Neural cell (in vitro differentiated cells): ENCODE measurements at regions not wholly inside any gene's neighbourhood (a gene's known extent, or its start where the extent isn't known, plus 50 kb on each side); places are given as distances from the start of the nearest gene placed in this dataset.

Experiments
- CTCF ChIP-seq: fragments of 450-650 bp; IDR thresholded peaks from 2 replicates; pipeline ENCODE4 v1.5.1; 2014; ENCODE audit warnings: antibody characterized with exemption, mild to moderate bottlenecking, moderate library complexity; ENCODE audit not compliant: poor library complexity, severe bottlenecking
- EP300 ChIP-seq: fragments of 450-650 bp; conservative IDR thresholded peaks from 2 replicates; pipeline ENCODE4 v1.6.1; 2014; ENCODE audit warnings: antibody characterized with exemption, mild to moderate bottlenecking, moderate library complexity; ENCODE audit not compliant: poor library complexity, severe bottlenecking
- EZH2 ChIP-seq: fragments of 200-600, 300-800 bp; shearing (Covaris generic), sonication (generic); IDR thresholded peaks from 2 replicates; pipeline ENCODE4 v1.6.1; 2014; ENCODE audit warnings: antibody characterized with exemption, low read length, borderline replicate concordance, mild to moderate bottlenecking; ENCODE audit not compliant: insufficient read depth, poor library complexity, severe bottlenecking
- MXI1 ChIP-seq: fragments of 450-650 bp; conservative IDR thresholded peaks from 2 replicates; pipeline ENCODE4 v1.6.1; 2014; ENCODE audit warnings: antibody characterized with exemption, mild to moderate bottlenecking; ENCODE audit not compliant: poor library complexity, severe bottlenecking
- POLR2AphosphoS5 ChIP-seq: IDR thresholded peaks from 2 replicates; pipeline ENCODE4 v1.6.1; 2012
- RAD21 ChIP-seq: fragments of 450-650 bp; conservative IDR thresholded peaks from 2 replicates; pipeline ENCODE4 v1.6.1; 2014; ENCODE audit warnings: antibody characterized with exemption, mild to moderate bottlenecking, moderate library complexity
- REST ChIP-seq: IDR thresholded peaks from 2 replicates; pipeline ENCODE4 v1.6.1; 2012; ENCODE audit warnings: borderline replicate concordance
- SMC3 ChIP-seq: fragments of 450-650 bp; conservative IDR thresholded peaks from 2 replicates; pipeline ENCODE4 v1.6.1; 2014; ENCODE audit warnings: antibody characterized with exemption, mild to moderate bottlenecking, moderate library complexity; ENCODE audit not compliant: poor library complexity
- TAF1 ChIP-seq: IDR thresholded peaks from 2 replicates; pipeline ENCODE4 v1.6.1; 2012; ENCODE audit warnings: low read depth

GRCh38 chr10:8767591-8767990 lies 713.1 kb downstream of the GATA3 start:
- TF ChIP-seq REST: no peak
- TF ChIP-seq CTCF: no peak
- no peak for TF ChIP-seq EZH2
- TF ChIP-seq TAF1: no peak
- TF ChIP-seq POLR2AphosphoS5: no peak
- TF ChIP-seq RAD21: no peak
- no peak for TF ChIP-seq MXI1
- TF ChIP-seq EP300: no peak
- TF ChIP-seq SMC3: no peak
